Smooth muscle cell (in vitro differentiated cells): ENCODE measurements at regions not wholly inside any gene's neighbourhood (a gene's known extent, or its start where the extent isn't known, plus 50 kb on each side); places are given as distances from the start of the nearest gene placed in this dataset.
A peak's percentile ranks its signal among the peaks of the same experiment; 100 is the strongest.

Source experiments
- DNase-seq: peaks from one replicate; lab custom pipeline; 2025; ENCODE audit not compliant: unreplicated experiment; lab: John Stamatoyannopoulos, UW
- H2AFZ ChIP-seq: fragments of 200-600 bp; sonication (generic); 2 replicates; pipeline ENCODE4 v1.6.0; 2016; ENCODE audit warnings: antibody characterized with exemption, low read depth, mild to moderate bottlenecking
- H3F3A ChIP-seq: fragments of 200-600 bp; sonication (generic); 2 replicates; pipeline ENCODE4 v1.6.0; 2017; ENCODE audit warnings: antibody characterized with exemption, low read depth
- H3K27ac ChIP-seq: fragments of 200-600 bp; sonication (generic); 2 replicates; pipeline ENCODE4 v1.5.1; 2016; ENCODE audit warnings: low read depth, mild to moderate bottlenecking
- H3K27me3 ChIP-seq: fragments of 200-600 bp; sonication (generic); 2 replicates; pipeline ENCODE4 v1.6.1; 2016; ENCODE audit warnings: low read depth, mild to moderate bottlenecking
- H3K36me3 ChIP-seq: fragments of 200-600 bp; sonication (generic); 2 replicates; pipeline ENCODE4 v1.5.1; 2016; ENCODE audit warnings: low read depth
- H3K4me1 ChIP-seq: fragments of 200-600 bp; sonication (generic); 2 replicates; pipeline ENCODE4 v1.5.1; 2016; ENCODE audit warnings: low read depth
- H3K4me2 ChIP-seq: fragments of 200-600 bp; sonication (generic); 2 replicates; pipeline ENCODE4 v1.6.0; 2016; ENCODE audit warnings: mild to moderate bottlenecking
- H3K4me3 ChIP-seq: fragments of 200-600 bp; sonication (generic); 2 replicates; pipeline ENCODE4 v1.5.1; 2016; ENCODE audit warnings: mild to moderate bottlenecking
- H3K79me2 ChIP-seq: fragments of 200-600 bp; sonication (generic); 2 replicates; pipeline ENCODE4 v1.6.0; 2016; ENCODE audit warnings: low read depth, mild to moderate bottlenecking
- H3K9ac ChIP-seq: fragments of 200-600 bp; sonication (generic); 2 replicates; pipeline ENCODE4 v1.6.0; 2016; ENCODE audit warnings: low read depth
- H3K9me3 ChIP-seq: fragments of 200-600 bp; sonication (generic); replicated peaks from 2 replicates; pipeline ENCODE4 v1.5.1; 2016; ENCODE audit warnings: low read depth
- H4K20me1 ChIP-seq: fragments of 200-600 bp; sonication (generic); 2 replicates; pipeline ENCODE4 v1.6.0; 2016; ENCODE audit warnings: low read depth
- CTCF ChIP-seq: fragments of 200-600 bp; sonication (generic); IDR thresholded peaks from 2 replicates; pipeline ENCODE4 v1.5.1; 2017; ENCODE audit warnings: borderline replicate concordance, mild to moderate bottlenecking, antibody characterized with exemption; ENCODE audit not compliant: insufficient read depth, poor library complexity, severe bottlenecking
- WGBS: methylation state at CpG from one replicate; pipeline ENCODE4 v1.1.7; 2016; ENCODE audit warnings: low lambda C conversion rate; 5-methylcytosine and 5-hydroxymethylcytosine counted together

GRCh38 chr2:6700335-6700734, 165.4 kb downstream of the CMPK2 start:
- H3K9ac ChIP-seq = no peak overlapping the region
- no peaks in the 10 kb centered on the region for H4K20me1 ChIP-seq
- H3K4me2 ChIP-seq = no peak overlapping the region
- no peak for DNase-seq
- no peaks in the 10 kb centered on the region for H3F3A ChIP-seq
- no peak for TF ChIP-seq CTCF
- H3K4me1 ChIP-seq = no peaks in the 10 kb centered on the region
- no peaks in the 10 kb centered on the region for H3K27me3 ChIP-seq
- H3K36me3 ChIP-seq = peaks cover 6% of the 10 kb centered on the region
- peak overlapping the region; percentile 49 for H2AFZ ChIP-seq
- H3K9me3 ChIP-seq = peaks cover 8% of the 10 kb centered on the region
- H3K27ac ChIP-seq = no peak overlapping the region
- H3K4me3 ChIP-seq = no peak overlapping the region
- no peaks in the 10 kb centered on the region for H3K79me2 ChIP-seq
- WGBS = 78% methylated on average over 6 of the region's 6 CpGs

- Histone ChIP-seq H3K9me3 (peaks cover 8% of the 10 kb centered on the region), H3K4me3 (no peak overlapping the region), H2AFZ (no peak overlapping the region), H3K36me3 (peaks cover 6% of the 10 kb centered on the region), H3F3A (no peaks in the 10 kb centered on the region), H3K4me1 (no peaks in the 10 kb centered on the region), H3K4me2 (no peak overlapping the region), H3K79me2 (no peaks in the 10 kb centered on the region), H3K27me3 (no peaks in the 10 kb centered on the region), H4K20me1 (no peaks in the 10 kb centered on the region), H3K27ac (no peak overlapping the region), H3K9ac (no peak overlapping the region)
- WGBS = 92% methylated on average over 1 of the region's 1 CpG
- no peak for DNase-seq
- no peak for TF ChIP-seq CTCF
Measured at GRCh38 chr2:6704077-6704476, 161.6 kb downstream of the CMPK2 start.

- no peaks in the 10 kb centered on the region for H4K20me1 ChIP-seq
- H3K27me3 ChIP-seq = no peaks in the 10 kb centered on the region
- no peaks in the 10 kb centered on the region for H3F3A ChIP-seq
- H3K4me1 ChIP-seq = no peaks in the 10 kb centered on the region
- DNase-seq = no peak
- H2AFZ ChIP-seq = no peak overlapping the region
- H3K9ac ChIP-seq = no peak overlapping the region
- no peak overlapping the region for H3K4me2 ChIP-seq
- TF ChIP-seq CTCF = no peak
- H3K9me3 ChIP-seq = no peaks in the 10 kb centered on the region
- no peaks in the 10 kb centered on the region for H3K79me2 ChIP-seq
- H3K36me3 ChIP-seq = no peaks in the 10 kb centered on the region
- no peak overlapping the region for H3K4me3 ChIP-seq
- H3K27ac ChIP-seq = no peak overlapping the region
- 88% methylated on average over 2 of the region's 2 CpGs for WGBS
Measured at GRCh38 chr2:6721395-6721794, 144.3 kb downstream of the CMPK2 start.

GRCh38 chr2:6722574-6722973, 143.1 kb downstream of the CMPK2 start:
- H3K4me2 ChIP-seq = no peak overlapping the region
- no peaks in the 10 kb centered on the region for H4K20me1 ChIP-seq
- H3K79me2 ChIP-seq = no peaks in the 10 kb centered on the region
- H3F3A ChIP-seq = no peaks in the 10 kb centered on the region
- H2AFZ ChIP-seq = no peak overlapping the region
- no peak overlapping the region for H3K4me3 ChIP-seq
- no peak overlapping the region for H3K27ac ChIP-seq
- H3K36me3 ChIP-seq = no peaks in the 10 kb centered on the region
- H3K4me1 ChIP-seq = no peaks in the 10 kb centered on the region
- H3K9ac ChIP-seq = no peak overlapping the region
- no peak for TF ChIP-seq CTCF
- H3K9me3 ChIP-seq = no peaks in the 10 kb centered on the region
- DNase-seq = no peak
- no peaks in the 10 kb centered on the region for H3K27me3 ChIP-seq
- 96% methylated on average over 2 of the region's 2 CpGs for WGBS
